ENCODE measurements at regions not wholly inside any gene's neighbourhood (a gene's known extent, or its start where the extent isn't known, plus 50 kb on each side); places are given as distances from the start of the nearest gene placed in this dataset.

- TF ChIP-seq ISL1 (CRISPR knock-in tag; IDR thresholded peaks at IDR 0.05) (no peak), TOX (CRISPR knock-in tag; IDR thresholded peaks at IDR 0.05; ENCODE audit: borderline replicate concordance) (peak; percentile 73; the same call in 1 of the 2 replicates)
- ATAC-seq, result no peak
These were observed 635.3 kb downstream of the TMTC2 start for GRCh38 chr12:83321971-83322370.

GRCh38 chr12:83320350-83320749 is 633.6 kb downstream of the TMTC2 start:
- ATAC-seq, result no peak
- TF ChIP-seq PATZ1 (CRISPR knock-in tag; IDR thresholded peaks at IDR 0.05; ENCODE audit: borderline replicate concordance) (no peak), GLIS3 (CRISPR knock-in tag; IDR thresholded peaks at IDR 0.05) (no peak), TCF4 (CRISPR knock-in tag; IDR thresholded peaks at IDR 0.05; ENCODE audit: borderline replicate concordance) (no peak), SNAI2 (CRISPR knock-in tag; IDR thresholded peaks at IDR 0.05) (no peak), ZNF565 (CRISPR knock-in tag; conservative IDR thresholded peaks at IDR 0.05; ENCODE audit: low read depth) (no peak), TOX (CRISPR knock-in tag; IDR thresholded peaks at IDR 0.05; ENCODE audit: borderline replicate concordance) (no peak), ZC3H10 (CRISPR knock-in tag; IDR thresholded peaks at IDR 0.05) (no peak), TSHZ2 (CRISPR knock-in tag; IDR thresholded peaks at IDR 0.05) (no peak), PPARA (CRISPR knock-in tag; IDR thresholded peaks at IDR 0.05; ENCODE audit: borderline replicate concordance) (no peak), CSDC2 (CRISPR knock-in tag; IDR thresholded peaks at IDR 0.05) (no peak), BACH2 (CRISPR knock-in tag; IDR thresholded peaks at IDR 0.05; ENCODE audit: borderline replicate concordance) (no peak)

GRCh38 chr12:83318386-83319098 is 631.8 kb downstream of the TMTC2 start:
- ATAC-seq, result peak; percentile 92
- TF ChIP-seq CSRNP3 (CRISPR knock-in tag; IDR thresholded peaks at IDR 0.05) (peak; percentile 93), CREB5 (CRISPR knock-in tag; IDR thresholded peaks at IDR 0.05; ENCODE audit: low read depth) (peak; percentile 77), TCF4 (CRISPR knock-in tag; IDR thresholded peaks at IDR 0.05; ENCODE audit: borderline replicate concordance) (no peak), RARB (CRISPR knock-in tag; IDR thresholded peaks at IDR 0.05) (no peak; the same call in 1 of the 2 replicates), CSDC2 (CRISPR knock-in tag; IDR thresholded peaks at IDR 0.05) (no peak), ZNF70 (CRISPR knock-in tag; IDR thresholded peaks at IDR 0.05) (no peak), ESRRG (CRISPR knock-in tag; IDR thresholded peaks at IDR 0.05) (peak; percentile 51; the same call in 1 of the 2 replicates), ARNTL (CRISPR knock-in tag; IDR thresholded peaks at IDR 0.05; ENCODE audit: borderline replicate concordance, low read depth) (no peak), ISL1 (CRISPR knock-in tag; IDR thresholded peaks at IDR 0.05) (peak; percentile 98), ZFP3 (CRISPR knock-in tag; IDR thresholded peaks at IDR 0.05) (no peak), TOX (CRISPR knock-in tag; IDR thresholded peaks at IDR 0.05; ENCODE audit: borderline replicate concordance) (peak; percentile 65; the same call in 1 of the 2 replicates), POU6F1 (CRISPR knock-in tag; IDR thresholded peaks at IDR 0.05; ENCODE audit: borderline replicate concordance, low read depth) (no peak; the same call in 1 of the 2 replicates), GLIS3 (CRISPR knock-in tag; IDR thresholded peaks at IDR 0.05) (no peak), ZNF565 (CRISPR knock-in tag; conservative IDR thresholded peaks at IDR 0.05; ENCODE audit: low read depth) (no peak), ZC3H10 (CRISPR knock-in tag; IDR thresholded peaks at IDR 0.05) (peak; percentile 68; the same call in 1 of the 2 replicates), ZNF8 (CRISPR knock-in tag; IDR thresholded peaks at IDR 0.05) (no peak), PATZ1 (CRISPR knock-in tag; IDR thresholded peaks at IDR 0.05; ENCODE audit: borderline replicate concordance) (peak; percentile 86), ZFP30 (CRISPR knock-in tag; IDR thresholded peaks at IDR 0.05) (no peak), TSHZ2 (CRISPR knock-in tag; IDR thresholded peaks at IDR 0.05) (no peak), PPARA (CRISPR knock-in tag; IDR thresholded peaks at IDR 0.05; ENCODE audit: borderline replicate concordance) (no peak)

All from SK-N-SH treated with all-trans-retinoic acid at 6 μM for 48 hours (cell line).